NK-92 treated with Interleukin-12 subunit alpha and Interleukin-12 subunit beta, amount 100 ng/mL, for 24 hours (cell line): ENCODE measurements at regions not wholly inside any gene's neighbourhood (a gene's known extent, or its start where the extent isn't known, plus 50 kb on each side); places are given as distances from the start of the nearest gene placed in this dataset.

Source experiments
- DNase-seq: peaks from one replicate; lab custom pipeline; 2025; lab: John Stamatoyannopoulos, UW

GRCh38 chr2:19747310-19748072 is 154.3 kb downstream of the TTC32 start:
- no peak for DNase-seq

GRCh38 chr2:19746611-19747309 is 155.0 kb downstream of the TTC32 start:
- DNase-seq = no peak

- no peak for DNase-seq
Observed at GRCh38 chr2:19746137-19746600, 155.6 kb downstream of the TTC32 start.

- DNase-seq = no peak
Observed at GRCh38 chr2:19745318-19746136, 156.3 kb downstream of the TTC32 start.

- no peak for DNase-seq
Observed at GRCh38 chr2:19744456-19745199, 157.2 kb downstream of the TTC32 start.

GRCh38 chr2:19743641-19744040 is 158.1 kb downstream of the TTC32 start:
- DNase-seq = no peak

GRCh38 chr2:19742872-19743271 is 158.9 kb downstream of the TTC32 start:
- no peak for DNase-seq

- DNase-seq = no peak
Observed at GRCh38 chr2:19739256-19739655, 162.5 kb downstream of the TTC32 start.

GRCh38 chr2:19738707-19739106 is 163.1 kb downstream of the TTC32 start:
- no peak for DNase-seq

GRCh38 chr2:19736191-19736831 is 165.5 kb downstream of the TTC32 start:
- no peak for DNase-seq

GRCh38 chr2:19733951-19734425 is 167.8 kb downstream of the TTC32 start:
- DNase-seq = no peak

GRCh38 chr2:19733390-19733789 is 168.4 kb downstream of the TTC32 start:
- no peak for DNase-seq

- DNase-seq = no peak
Observed at GRCh38 chr2:19732255-19732654, 169.5 kb downstream of the TTC32 start.

- DNase-seq = no peak
Observed at GRCh38 chr2:19731515-19731914, 170.3 kb downstream of the TTC32 start.

- DNase-seq = no peak
Observed at GRCh38 chr2:19731037-19731436, 170.7 kb downstream of the TTC32 start.

GRCh38 chr2:19728125-19728524 is 173.7 kb downstream of the TTC32 start:
- no peak for DNase-seq

- DNase-seq = no peak
Observed at GRCh38 chr2:19725392-19725791, 176.4 kb downstream of the TTC32 start.

- no peak for DNase-seq
Observed at GRCh38 chr2:19723021-19723420, 178.8 kb downstream of the TTC32 start.

- DNase-seq = no peak
Observed at GRCh38 chr2:19722531-19722971, 179.2 kb downstream of the TTC32 start.

- DNase-seq = no peak
Observed at GRCh38 chr2:19720306-19720705, 181.5 kb downstream of the TTC32 start.

- no peak for DNase-seq
Observed at GRCh38 chr2:19719540-19719939, 182.2 kb downstream of the TTC32 start.
